AG10803 (cell line): ENCODE measurements at regions not wholly inside any gene's neighbourhood (a gene's known extent, or its start where the extent isn't known, plus 50 kb on each side); places are given as distances from the start of the nearest gene placed in this dataset.

ENCODE experiments used
- DNase-seq: peaks from one replicate; pipeline ENCODE4 v3.0.0; 2010; ENCODE audit warnings: low read depth
- H3K4me3 ChIP-seq: 2 replicates; pipeline ENCODE4 v1.5.1; 2011; ENCODE audit warnings: mild to moderate bottlenecking, low read length, control low read depth
- TF ChIP-seq, protein P1 (sequence below): conservative IDR thresholded peaks from 2 replicates; pipeline ENCODE4 v1.5.1; 2011; ENCODE audit warnings: mild to moderate bottlenecking, low read length, control low read depth, inconsistent platforms

DNA sequence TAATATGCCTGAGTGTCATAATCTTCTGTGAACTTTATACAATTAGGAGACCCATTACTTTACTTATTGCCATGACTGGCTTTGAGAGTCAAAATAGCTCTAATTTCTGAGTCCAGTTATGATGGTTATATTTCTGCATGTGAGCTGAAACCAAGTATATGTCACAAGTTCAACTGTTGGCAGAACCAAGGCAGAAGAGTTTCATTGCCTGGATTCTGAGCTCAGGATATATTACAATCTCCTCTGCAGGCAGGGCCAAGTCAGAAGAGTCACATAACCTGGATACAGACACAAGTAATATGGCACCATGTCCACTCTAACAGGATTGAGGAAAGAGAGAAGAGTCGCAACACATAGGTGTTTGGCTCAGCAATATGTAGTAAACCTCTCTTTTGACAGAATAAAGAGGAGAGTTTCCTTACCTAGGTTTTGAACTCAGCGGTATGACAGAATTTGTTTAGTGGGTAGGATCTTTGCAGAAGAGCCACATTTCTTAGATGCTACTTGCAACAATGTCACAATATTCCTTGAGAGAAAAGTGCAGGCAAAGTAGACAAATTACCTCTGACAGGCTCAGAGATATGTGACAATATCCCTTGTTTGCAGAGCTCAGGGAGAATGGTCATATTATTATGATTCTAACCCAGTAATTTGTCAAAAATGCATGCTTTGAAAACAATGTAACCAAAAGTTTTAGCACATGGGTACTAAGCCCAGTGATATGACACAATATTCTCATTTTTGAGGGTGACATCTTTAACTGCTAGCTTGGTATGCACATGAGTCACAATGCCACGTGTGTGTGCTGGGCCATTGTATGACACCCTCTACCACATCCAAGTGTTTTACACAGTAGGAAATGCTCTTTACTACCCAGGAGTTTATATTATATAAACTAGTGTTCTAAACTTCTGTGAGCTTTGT, 895.3 kb upstream of the AMELY start:
- DNase-seq, result peak; percentile 86
- TF ChIP-seq, protein P1, sequence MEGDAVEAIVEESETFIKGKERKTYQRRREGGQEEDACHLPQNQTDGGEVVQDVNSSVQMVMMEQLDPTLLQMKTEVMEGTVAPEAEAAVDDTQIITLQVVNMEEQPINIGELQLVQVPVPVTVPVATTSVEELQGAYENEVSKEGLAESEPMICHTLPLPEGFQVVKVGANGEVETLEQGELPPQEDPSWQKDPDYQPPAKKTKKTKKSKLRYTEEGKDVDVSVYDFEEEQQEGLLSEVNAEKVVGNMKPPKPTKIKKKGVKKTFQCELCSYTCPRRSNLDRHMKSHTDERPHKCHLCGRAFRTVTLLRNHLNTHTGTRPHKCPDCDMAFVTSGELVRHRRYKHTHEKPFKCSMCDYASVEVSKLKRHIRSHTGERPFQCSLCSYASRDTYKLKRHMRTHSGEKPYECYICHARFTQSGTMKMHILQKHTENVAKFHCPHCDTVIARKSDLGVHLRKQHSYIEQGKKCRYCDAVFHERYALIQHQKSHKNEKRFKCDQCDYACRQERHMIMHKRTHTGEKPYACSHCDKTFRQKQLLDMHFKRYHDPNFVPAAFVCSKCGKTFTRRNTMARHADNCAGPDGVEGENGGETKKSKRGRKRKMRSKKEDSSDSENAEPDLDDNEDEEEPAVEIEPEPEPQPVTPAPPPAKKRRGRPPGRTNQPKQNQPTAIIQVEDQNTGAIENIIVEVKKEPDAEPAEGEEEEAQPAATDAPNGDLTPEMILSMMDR, result no peak
- no peak overlapping the region for H3K4me3 ChIP-seq

DNA sequence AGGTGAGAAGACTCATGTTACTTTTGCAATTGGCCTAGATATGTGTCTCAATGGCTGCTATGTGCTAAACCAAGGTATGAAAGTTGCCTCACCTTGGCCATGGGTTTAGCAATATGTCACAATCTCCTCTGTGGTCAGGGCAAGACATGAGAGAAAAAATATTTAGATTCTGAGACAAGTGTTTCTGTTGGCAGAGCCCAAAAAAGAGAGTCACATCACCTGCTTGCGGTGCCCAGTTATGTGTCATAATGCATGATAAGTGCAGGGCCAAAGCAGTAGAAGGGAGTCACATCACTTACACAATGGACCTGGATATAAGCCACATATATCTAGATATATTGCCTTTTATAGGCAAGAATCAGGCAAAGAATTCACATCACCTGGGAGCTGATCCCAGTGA, 894.1 kb upstream of the AMELY start:
- DNase-seq, result no peak
- H3K4me3 ChIP-seq, result no peak overlapping the region
- TF ChIP-seq, protein P1, result no peak

DNA sequence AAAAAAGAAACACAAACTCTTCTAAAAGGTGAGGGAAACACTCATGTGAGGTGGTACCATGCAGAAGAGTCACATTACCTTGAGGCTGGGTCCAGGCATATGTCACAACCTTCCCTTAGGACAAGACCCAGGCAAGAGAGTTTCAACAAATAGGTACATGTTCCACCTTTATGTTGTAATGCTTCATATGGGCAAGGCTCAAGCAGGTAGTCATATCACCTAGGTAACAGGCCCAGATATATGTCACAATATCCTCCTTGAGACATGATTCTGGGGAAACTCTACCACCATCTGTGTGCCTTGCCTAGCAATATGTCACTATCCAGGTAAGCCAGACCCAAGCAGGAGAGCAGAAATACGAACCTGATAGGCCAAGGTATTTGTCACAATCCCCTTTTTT, 892.2 kb upstream of the AMELY start:
- no peak overlapping the region for H3K4me3 ChIP-seq
- TF ChIP-seq, protein P1, result no peak
- DNase-seq, result no peak

DNA sequence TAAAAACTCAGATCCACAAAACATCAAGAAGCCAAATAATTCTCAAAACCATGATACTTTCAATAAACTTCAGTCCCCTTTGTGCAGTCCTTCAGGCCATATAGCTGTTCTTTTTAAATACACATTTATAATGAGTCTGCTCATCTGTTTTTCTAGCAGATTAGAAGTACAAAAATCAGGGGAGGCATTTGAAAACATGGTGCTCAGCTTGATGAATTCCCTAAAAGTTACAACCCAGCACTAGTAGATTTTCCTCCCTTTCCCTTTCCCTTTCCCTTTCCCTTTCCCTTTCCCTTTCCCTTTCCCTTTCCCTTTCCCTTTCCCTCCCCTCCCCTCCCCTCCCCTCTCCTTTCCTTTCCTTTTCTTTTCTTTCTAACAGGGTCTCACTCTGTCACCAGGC, 884.6 kb upstream of the AMELY start:
- DNase-seq, result no peak
- TF ChIP-seq, protein P1, result no peak

DNA sequence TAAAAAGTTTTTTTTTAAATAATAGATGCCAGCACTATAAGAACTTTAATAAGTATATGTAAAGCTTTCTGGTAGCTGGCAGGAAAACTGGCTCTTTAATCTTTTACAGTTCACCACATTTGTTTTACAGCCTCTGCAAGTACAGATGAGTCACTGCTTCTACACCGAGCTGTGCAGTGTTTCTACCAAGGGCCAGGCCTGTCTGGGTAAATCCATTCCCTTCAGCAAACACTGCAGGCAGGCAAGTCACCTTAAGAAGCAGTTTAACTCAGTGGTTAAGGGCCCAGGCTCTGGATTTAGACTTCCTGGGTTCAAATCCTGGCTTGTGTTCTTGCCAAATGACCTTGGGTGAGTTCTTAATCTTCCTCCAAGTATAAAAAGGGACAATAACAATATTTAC, 882.9 kb upstream of the AMELY start:
- TF ChIP-seq, protein P1, result no peak
- DNase-seq, result peak; percentile 67
- no peak overlapping the region for H3K4me3 ChIP-seq

More for the DNA sequence above, 884.6 kb upstream of the AMELY start:
- H3K4me3 ChIP-seq, result no peak overlapping the region

DNA sequence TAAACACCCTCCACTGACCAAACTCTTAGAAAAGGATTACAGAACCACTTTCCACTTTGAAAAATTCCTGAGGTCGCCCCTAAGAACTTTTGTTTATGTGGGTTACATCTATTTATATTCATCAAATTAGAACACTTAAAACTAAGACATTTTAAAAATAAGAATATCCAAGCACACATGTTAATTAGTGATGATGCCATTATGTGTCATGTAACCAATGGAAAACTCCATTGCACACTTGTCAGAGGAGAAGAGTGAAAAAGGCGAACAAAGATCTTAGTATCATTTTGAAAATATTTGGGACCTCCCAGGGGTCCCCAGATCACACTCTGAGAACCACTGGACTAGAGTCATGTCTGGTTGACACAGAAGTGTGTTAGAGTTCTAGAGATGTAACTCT, 882.4 kb upstream of the AMELY start:
- TF ChIP-seq, protein P1, result no peak
- no peak overlapping the region for H3K4me3 ChIP-seq
- peak; percentile 10 for DNase-seq

DNA sequence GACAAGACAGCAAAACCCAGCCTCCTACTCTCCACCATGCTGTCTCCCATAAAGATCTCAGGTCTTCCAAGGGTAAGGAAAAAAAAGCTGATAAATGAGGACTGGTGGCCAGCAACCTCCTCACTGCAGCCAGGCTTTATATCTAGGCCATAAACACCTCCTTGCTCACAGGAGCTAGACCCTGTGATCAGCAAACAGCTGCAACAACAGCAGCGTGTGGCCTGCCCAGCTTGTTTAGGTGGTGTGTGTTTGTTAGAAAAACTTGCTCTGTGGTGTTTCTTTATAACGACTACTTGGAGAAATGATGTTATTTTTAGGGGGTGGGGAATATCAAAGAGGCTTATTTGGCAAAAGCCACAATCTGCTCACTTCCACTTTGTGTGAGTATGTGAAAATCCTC, 880.9 kb upstream of the AMELY start:
- H3K4me3 ChIP-seq, result no peak overlapping the region
- TF ChIP-seq, protein P1, result no peak
- DNase-seq, result no peak
